SK-N-SH (cell line): ENCODE measurements at regions not wholly inside any gene's neighbourhood (a gene's known extent, or its start where the extent isn't known, plus 50 kb on each side); places are given as distances from the start of the nearest gene placed in this dataset.

ENCODE experiments used
- CTCF ChIA-PET: fragments of 300-600, 350-600 bp; formaldehyde crosslinking; extraction: SDS; loops from one replicate; lab custom pipeline; 2021; lab: Yijun Ruan, JAX
- POLR2A ChIA-PET: fragments of 350-600 bp; sonication (Branson Sonifier 250); formaldehyde crosslinking; extraction: SDS; loops from one replicate; lab custom pipeline; 2020; ENCODE audit warnings: antibody characterized with exemption, inconsistent platforms; lab: Yijun Ruan, JAX
- DNase-seq: peaks from one replicate; pipeline ENCODE4 v3.0.0; 2012
- H2AFZ ChIP-seq: fragments of 200-600 bp; sonication (generic); 2 replicates; pipeline ENCODE4 v1.8.1; 2016; ENCODE audit warnings: antibody characterized with exemption, mild to moderate bottlenecking, low read depth
- H3F3A ChIP-seq: fragments of 200-600 bp; sonication (generic); replicated peaks from 2 replicates; pipeline ENCODE3; 2016; ENCODE audit warnings: antibody characterized with exemption, mild to moderate bottlenecking; ENCODE audit not compliant: insufficient read depth
- H3K27ac ChIP-seq, 2 experiments: fragments of 200-500 bp in 1 of 2; fragments of 200-600 bp in 1 of 2; sonication (Bioruptor generic) in 1 of 2; sonication (generic), shearing (Covaris generic) in 1 of 2; 2 replicates each; pipeline versions ENCODE4 v1.5.1 to v1.6.1; 2014 to 2016; ENCODE audit warnings: low read depth in 2 of 2, inconsistent platforms in 1 of 2, low read length in 1 of 2, mild to moderate bottlenecking in 1 of 2, mixed read lengths in 1 of 2
- H3K27me3 ChIP-seq: fragments of 200-600 bp; sonication (generic), shearing (Covaris generic); 2 replicates; pipeline ENCODE4 v1.6.1; 2016; ENCODE audit warnings: mixed run types; ENCODE audit not compliant: insufficient read depth
- H3K36me3 ChIP-seq, 2 experiments: fragments of 200-500 bp in 1 of 2; fragments of 200-600 bp in 1 of 2; sonication (Bioruptor generic) in 1 of 2; sonication (generic) in 1 of 2; replicated peaks in 1 of 2; 2 replicates each; pipeline versions ENCODE3 to v1.5.1; 2014 to 2016; ENCODE audit warnings: low read length in 1 of 2, mild to moderate bottlenecking in 1 of 2; ENCODE audit not compliant: insufficient read depth in 2 of 2, control insufficient read depth in 1 of 2
- H3K4me1 ChIP-seq, 2 experiments: fragments of 200-500 bp in 1 of 2; fragments of 200-600 bp in 1 of 2; sonication (Bioruptor generic) in 1 of 2; sonication (generic), shearing (Covaris generic) in 1 of 2; 2 replicates each; pipeline versions ENCODE4 v1.5.1 to v1.6.1; 2014 to 2016; ENCODE audit warnings: low read depth in 1 of 2, low read length in 1 of 2, mixed run types in 1 of 2; ENCODE audit not compliant: insufficient read depth in 2 of 2, control insufficient read depth in 1 of 2
- H3K4me2 ChIP-seq: fragments of 200-600 bp; sonication (generic), shearing (Covaris generic); 2 replicates; pipeline ENCODE4 v1.6.1; 2017; ENCODE audit warnings: mixed run types
- H3K4me3 ChIP-seq, 2 experiments: fragments of 200-500 bp in 1 of 2; fragments of 200-600 bp in 1 of 2; sonication (Bioruptor generic) in 1 of 2; sonication (generic), shearing (Covaris generic) in 1 of 2; 2 replicates each; pipeline versions ENCODE4 v1.5.1 to v1.8.1; 2014 to 2016; ENCODE audit warnings: low read depth in 2 of 2, inconsistent platforms in 1 of 2, low read length in 1 of 2, mild to moderate bottlenecking in 1 of 2, mixed read lengths in 1 of 2, moderate library complexity in 1 of 2
- H3K79me2 ChIP-seq: fragments of 200-600 bp; sonication (generic); 2 replicates; pipeline ENCODE4 v1.8.1; 2017; ENCODE audit warnings: mild to moderate bottlenecking; ENCODE audit not compliant: insufficient read depth
- H3K9ac ChIP-seq: fragments of 200-600 bp; sonication (generic); 2 replicates; pipeline ENCODE4 v1.6.1; 2017; ENCODE audit warnings: mixed run types
- H3K9me2 ChIP-seq: fragments of 200-600 bp; sonication (generic); 2 replicates; pipeline ENCODE4 v1.6.1; 2017; ENCODE audit warnings: mixed run types
- H3K9me3 ChIP-seq: fragments of 200-600 bp; sonication (generic); 2 replicates; pipeline ENCODE4 v1.6.1; 2017; ENCODE audit warnings: mixed run types, mild to moderate bottlenecking, moderate library complexity
- H4K20me1 ChIP-seq: fragments of 200-600 bp; sonication (generic); 2 replicates; pipeline ENCODE4 v1.6.1; 2017; ENCODE audit warnings: mild to moderate bottlenecking, mixed run types; ENCODE audit not compliant: insufficient read depth
- CHD2 ChIP-seq: fragments of 150-350 bp; IDR thresholded peaks from 2 replicates; pipeline ENCODE4 v1.6.1; 2018; ENCODE audit warnings: low read length; ENCODE audit not compliant: partially characterized antibody
- CTCF ChIP-seq: fragments of 200-600 bp; sonication (generic); IDR thresholded peaks from 2 replicates; pipeline ENCODE4 v1.6.1; 2017; ENCODE audit warnings: antibody characterized with exemption, mild to moderate bottlenecking, moderate library complexity
- ELF1 ChIP-seq: IDR thresholded peaks from 2 replicates; pipeline ENCODE4 v1.4.0; 2012
- FOSL2 ChIP-seq: IDR thresholded peaks from 2 replicates; pipeline ENCODE4 v1.4.0; 2012; ENCODE audit warnings: low read depth, mild to moderate bottlenecking, moderate library complexity, borderline replicate concordance
- FOXJ3 ChIP-seq: sonication (generic); formaldehyde crosslinking; IDR thresholded peaks from 2 replicates; pipeline ENCODE4 v1.5.1; 2020; ENCODE audit warnings: mild to moderate bottlenecking, missing genetic modification reagents
- GABPA ChIP-seq: IDR thresholded peaks from 2 replicates; pipeline ENCODE4 v1.4.0; 2012; ENCODE audit warnings: low read depth, mild to moderate bottlenecking
- GATA2 ChIP-seq: sonication (generic); formaldehyde crosslinking; IDR thresholded peaks from 2 replicates; pipeline ENCODE4 v1.5.0; 2020; ENCODE audit warnings: mild to moderate bottlenecking, missing genetic modification reagents
- MXI1 ChIP-seq: IDR thresholded peaks from 2 replicates; pipeline ENCODE4 v1.6.1; 2012; ENCODE audit warnings: mild to moderate bottlenecking, low read depth, low read length, improper control_type of control experiment
- NRF1 ChIP-seq: IDR thresholded peaks from 2 replicates; pipeline ENCODE4 v1.6.1; 2012; ENCODE audit warnings: low read depth, mild to moderate bottlenecking, low read length
- PBX3 ChIP-seq: IDR thresholded peaks from 2 replicates; pipeline ENCODE4; 2012
- POLR2AphosphoS5 ChIP-seq: IDR thresholded peaks from 2 replicates; pipeline ENCODE4 v1.6.1; 2012; ENCODE audit warnings: low read depth, low read length
- REST ChIP-seq: IDR thresholded peaks from 2 replicates; pipeline ENCODE4 v1.6.1; 2012; ENCODE audit warnings: mild to moderate bottlenecking, low read depth, low read length, moderate library complexity
- RFX5 ChIP-seq: IDR thresholded peaks from 2 replicates; pipeline ENCODE4 v1.6.1; 2012; ENCODE audit warnings: mild to moderate bottlenecking, improper control_type of control experiment, low read length
- WGBS: methylation state at CpG from one replicate; pipeline ENCODE4 v1.1.6; 2017; ENCODE audit warnings: low lambda C conversion rate; 5-methylcytosine and 5-hydroxymethylcytosine counted together
- TF ChIP-seq, protein P1 (sequence below): IDR thresholded peaks from 2 replicates; pipeline ENCODE4 v1.4.0; 2012; ENCODE audit warnings: low read depth

- TF ChIP-seq, protein P1, sequence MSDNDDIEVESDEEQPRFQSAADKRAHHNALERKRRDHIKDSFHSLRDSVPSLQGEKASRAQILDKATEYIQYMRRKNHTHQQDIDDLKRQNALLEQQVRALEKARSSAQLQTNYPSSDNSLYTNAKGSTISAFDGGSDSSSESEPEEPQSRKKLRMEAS, result no peak
- no peak for TF ChIP-seq FOSL2
- TF ChIP-seq MXI1, result no peak
- no peak for TF ChIP-seq RFX5
These were observed 926.7 kb upstream of the ZNF722 start (continued) for GRCh38 chr7:63071920-63072319.

GRCh38 chr7:63072806-63073205 is 925.8 kb upstream of the ZNF722 start:
- H3K27me3 ChIP-seq, result no peaks in the 10 kb centered on the region
- ChIA-PET POLR2A (no interaction called here), CTCF (no interaction called here)
- no peak overlapping the region for H3K4me3 ChIP-seq
- WGBS, result 1% methylated on average over 5 of the region's 5 CpGs
- H3K79me2 ChIP-seq, result no peaks in the 10 kb centered on the region
- no peaks in the 10 kb centered on the region for H3K4me1 ChIP-seq
- H3K36me3 ChIP-seq, result no peaks in the 10 kb centered on the region
- H4K20me1 ChIP-seq, result no peaks in the 10 kb centered on the region
- H3F3A ChIP-seq, result no peaks in the 10 kb centered on the region
- no peak overlapping the region for H3K27ac ChIP-seq
- H2AFZ ChIP-seq, result no peak overlapping the region
- no peak for DNase-seq
- H3K9me2 ChIP-seq, result no peaks in the 10 kb centered on the region
- H3K9me3 ChIP-seq, result no peaks in the 10 kb centered on the region
- no peak overlapping the region for H3K4me2 ChIP-seq
- H3K9ac ChIP-seq, result no peak overlapping the region
- TF ChIP-seq POLR2AphosphoS5 (no peak), CHD2 (no peak), GABPA (no peak), ELF1 (no peak), FOXJ3 (CRISPR knock-in tag) (no peak), NRF1 (no peak), GATA2 (CRISPR knock-in tag) (no peak), CTCF (no peak), REST (no peak), FOSL2 (no peak), PBX3 (no peak)
- TF ChIP-seq, protein P1, result no peak
- TF ChIP-seq, all 33 proteins: peak for 0
